ENCODE measurements at regions not wholly inside any gene's neighbourhood (a gene's known extent, or its start where the extent isn't known, plus 50 kb on each side); places are given as distances from the start of the nearest gene placed in this dataset.

- Histone ChIP-seq H3K4me3 (no peak overlapping the region), H3K9me3 (no peaks in the 10 kb centered on the region), H3K27ac (no peak overlapping the region), H3K27me3 (no peaks in the 10 kb centered on the region), H3K4me1 (no peaks in the 10 kb centered on the region), H3K36me3 (no peaks in the 10 kb centered on the region)
- intact Hi-C loops (cut with DNase I), result no loop called here
- DNase-seq (ENCODE audit: low spot score in 2 of 2), result no peak
- TF ChIP-seq CTCF (IDR thresholded peaks at IDR 0.05), result no peak
Measured at GRCh38 chr5:175590471-175590881, 67.4 kb upstream of the HRH2 start.

- Histone ChIP-seq H3K27ac (no peak overlapping the region), H3K27me3 (no peaks in the 10 kb centered on the region), H3K9me3 (no peaks in the 10 kb centered on the region), H3K36me3 (no peaks in the 10 kb centered on the region), H3K4me3 (no peak overlapping the region), H3K4me1 (no peaks in the 10 kb centered on the region)
- intact Hi-C loops (cut with DNase I), result no loop called here
- no peak for TF ChIP-seq CTCF (IDR thresholded peaks at IDR 0.05)
- DNase-seq (ENCODE audit: low spot score in 2 of 2), result no peak
Measured at GRCh38 chr5:175591293-175591692, 66.6 kb upstream of the HRH2 start.

- no peak overlapping the region for H3K27ac ChIP-seq
- H3K27me3 ChIP-seq, result no peaks in the 10 kb centered on the region
- H3K4me3 ChIP-seq, result no peak overlapping the region
- no peaks in the 10 kb centered on the region for H3K4me1 ChIP-seq
- TF ChIP-seq CTCF (IDR thresholded peaks at IDR 0.05), result no peak
- H3K36me3 ChIP-seq, result no peaks in the 10 kb centered on the region
- DNase-seq (ENCODE audit: low spot score in 2 of 2), result no peak
- no peaks in the 10 kb centered on the region for H3K9me3 ChIP-seq
- intact Hi-C loops (cut with DNase I), result no loop called here
Measured at GRCh38 chr5:175593794-175594193, 64.1 kb upstream of the HRH2 start.

GRCh38 chr5:175595905-175596304, 62.0 kb upstream of the HRH2 start:
- no peak for DNase-seq (ENCODE audit: low spot score in 2 of 2)
- Histone ChIP-seq H3K27me3 (no peaks in the 10 kb centered on the region), H3K27ac (no peak overlapping the region), H3K36me3 (no peaks in the 10 kb centered on the region), H3K4me1 (no peaks in the 10 kb centered on the region), H3K9me3 (no peaks in the 10 kb centered on the region), H3K4me3 (no peak overlapping the region)
- no peak for TF ChIP-seq CTCF (IDR thresholded peaks at IDR 0.05)
- intact Hi-C loops (cut with DNase I), result no loop called here

- Histone ChIP-seq H3K27me3 (no peaks in the 10 kb centered on the region), H3K4me3 (no peak overlapping the region), H3K4me1 (no peaks in the 10 kb centered on the region), H3K36me3 (no peaks in the 10 kb centered on the region), H3K9me3 (no peaks in the 10 kb centered on the region), H3K27ac (no peak overlapping the region)
- DNase-seq (ENCODE audit: low spot score in 2 of 2), result no peak
- TF ChIP-seq CTCF (IDR thresholded peaks at IDR 0.05), result no peak
- intact Hi-C loops (cut with DNase I), result no loop called here
Measured at GRCh38 chr5:175596761-175597189, 61.1 kb upstream of the HRH2 start.

- DNase-seq (ENCODE audit: low spot score in 2 of 2), result no peak
- intact Hi-C loops (cut with DNase I), result no loop called here
- Histone ChIP-seq H3K36me3 (no peaks in the 10 kb centered on the region), H3K4me1 (no peaks in the 10 kb centered on the region), H3K4me3 (no peak overlapping the region), H3K9me3 (no peaks in the 10 kb centered on the region), H3K27me3 (no peaks in the 10 kb centered on the region), H3K27ac (no peak overlapping the region)
- no peak for TF ChIP-seq CTCF (IDR thresholded peaks at IDR 0.05)
Measured at GRCh38 chr5:175597718-175598117, 60.2 kb upstream of the HRH2 start.
